GM23338 (cell line): ENCODE measurements at regions not wholly inside any gene's neighbourhood (a gene's known extent, or its start where the extent isn't known, plus 50 kb on each side); places are given as distances from the start of the nearest gene placed in this dataset.

Experiments used
- CREB1 ChIP-seq: fragments of 250-450 bp; sonication (Bioruptor Pico); IDR thresholded peaks from 2 replicates; pipeline ENCODE4 v1.5.0; 2020; ENCODE audit warnings: low read depth, mild to moderate bottlenecking, moderate library complexity
- EZH2 ChIP-seq: fragments of 200-600 bp; sonication (generic); IDR thresholded peaks from one replicate; pipeline ENCODE4 v1.8.0; 2017; ENCODE audit warnings: antibody characterized with exemption, mild to moderate bottlenecking, low read depth; ENCODE audit not compliant: unreplicated experiment
- EZH2phosphoT487 ChIP-seq: fragments of 200-600 bp; sonication (generic); IDR thresholded peaks from one replicate; pipeline ENCODE4 v1.8.1; 2018; ENCODE audit warnings: antibody characterized with exemption; ENCODE audit not compliant: unreplicated experiment
- POLR2AphosphoS5 ChIP-seq: IDR thresholded peaks from 2 replicates; pipeline ENCODE4 v1.6.1; 2016; ENCODE audit warnings: antibody characterized with exemption, low read depth
- REST ChIP-seq: IDR thresholded peaks from one replicate; pipeline ENCODE4 v1.6.1; 2018; ENCODE audit warnings: antibody characterized with exemption; ENCODE audit not compliant: unreplicated experiment
- STAT1 ChIP-seq: IDR thresholded peaks from one replicate; pipeline ENCODE4 v1.6.1; 2016; ENCODE audit warnings: antibody characterized with exemption; ENCODE audit not compliant: unreplicated experiment
- TF ChIP-seq, protein P1 (sequence below), 2 experiments: fragments of 200-600 bp in 1 of 2; sonication (generic) in 1 of 2; conservative IDR thresholded peaks; 2 replicates each; pipeline versions ENCODE4 v1.5.1 to v1.6.1; 2016 to 2017; ENCODE audit warnings: antibody characterized with exemption in 2 of 2, low read depth in 2 of 2, mild to moderate bottlenecking in 2 of 2, moderate library complexity in 1 of 2

DNA sequence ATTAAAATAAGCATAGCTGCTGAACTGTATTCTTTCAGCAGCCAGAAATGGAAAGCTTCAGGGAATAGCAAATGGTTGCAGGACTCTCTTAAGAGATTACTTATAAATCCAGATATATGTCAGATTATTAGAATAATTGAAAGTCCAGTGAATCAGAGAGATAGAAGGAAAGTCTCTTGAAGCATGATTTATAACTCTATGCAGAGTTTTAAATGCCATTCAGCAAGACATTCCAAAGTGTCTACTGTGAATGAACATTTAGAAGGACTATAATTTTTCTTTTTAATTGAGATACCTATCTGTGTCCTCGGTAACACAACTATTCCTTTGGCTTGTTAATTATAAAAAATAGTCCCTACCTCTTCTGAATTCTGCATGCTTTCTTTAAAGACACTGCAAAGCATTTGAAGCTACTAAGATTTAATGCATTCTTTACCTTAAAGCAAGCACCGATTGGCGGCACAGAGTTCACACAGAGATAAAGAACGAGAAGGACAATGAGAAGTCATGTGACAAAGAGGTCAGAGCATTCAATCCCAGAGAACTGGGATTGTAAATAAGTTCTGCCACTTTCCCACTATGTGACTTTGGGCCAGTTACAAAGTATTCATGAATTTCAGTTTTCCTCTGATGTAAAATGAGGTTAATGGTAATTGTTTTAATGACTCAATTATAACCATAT, 371.0 kb upstream of the ATP2B1 start:
- TF ChIP-seq, protein P1, sequence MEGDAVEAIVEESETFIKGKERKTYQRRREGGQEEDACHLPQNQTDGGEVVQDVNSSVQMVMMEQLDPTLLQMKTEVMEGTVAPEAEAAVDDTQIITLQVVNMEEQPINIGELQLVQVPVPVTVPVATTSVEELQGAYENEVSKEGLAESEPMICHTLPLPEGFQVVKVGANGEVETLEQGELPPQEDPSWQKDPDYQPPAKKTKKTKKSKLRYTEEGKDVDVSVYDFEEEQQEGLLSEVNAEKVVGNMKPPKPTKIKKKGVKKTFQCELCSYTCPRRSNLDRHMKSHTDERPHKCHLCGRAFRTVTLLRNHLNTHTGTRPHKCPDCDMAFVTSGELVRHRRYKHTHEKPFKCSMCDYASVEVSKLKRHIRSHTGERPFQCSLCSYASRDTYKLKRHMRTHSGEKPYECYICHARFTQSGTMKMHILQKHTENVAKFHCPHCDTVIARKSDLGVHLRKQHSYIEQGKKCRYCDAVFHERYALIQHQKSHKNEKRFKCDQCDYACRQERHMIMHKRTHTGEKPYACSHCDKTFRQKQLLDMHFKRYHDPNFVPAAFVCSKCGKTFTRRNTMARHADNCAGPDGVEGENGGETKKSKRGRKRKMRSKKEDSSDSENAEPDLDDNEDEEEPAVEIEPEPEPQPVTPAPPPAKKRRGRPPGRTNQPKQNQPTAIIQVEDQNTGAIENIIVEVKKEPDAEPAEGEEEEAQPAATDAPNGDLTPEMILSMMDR (conservative IDR thresholded peaks at IDR 0.05; ENCODE audit: low read depth in 2 of 2), result no peak
- TF ChIP-seq EZH2phosphoT487 (no peak), POLR2AphosphoS5 (no peak), EZH2 (no peak), CREB1 (CRISPR knock-in tag) (no peak), STAT1 (no peak), REST (no peak)
